GM12875 (cell line): ENCODE measurements at regions not wholly inside any gene's neighbourhood (a gene's known extent, or its start where the extent isn't known, plus 50 kb on each side); places are given as distances from the start of the nearest gene placed in this dataset.

ENCODE experiments used
- H3K4me3 ChIP-seq: one replicate; pipeline ENCODE4 v1.5.1; 2011; ENCODE audit warnings: low read depth, low read length, control low read depth
- CTCF ChIP-seq: IDR thresholded peaks from 2 replicates; pipeline ENCODE4 v1.5.1; 2011; ENCODE audit warnings: low read depth, mild to moderate bottlenecking, control low read depth, inconsistent platforms, low read length, moderate library complexity, borderline replicate concordance; ENCODE audit not compliant: insufficient read depth

GRCh38 chr3:26438981-26439884 is 183.3 kb upstream of the LRRC3B start:
- no peak overlapping the region for H3K4me3 ChIP-seq
- TF ChIP-seq CTCF = no peak

- TF ChIP-seq CTCF = no peak
- no peak overlapping the region for H3K4me3 ChIP-seq
These were observed 172.6 kb upstream of the LRRC3B start for GRCh38 chr3:26449996-26450395.

GRCh38 chr3:26452363-26452762 is 170.2 kb upstream of the LRRC3B start:
- TF ChIP-seq CTCF = no peak
- no peak overlapping the region for H3K4me3 ChIP-seq

GRCh38 chr3:26460985-26461384 is 161.6 kb upstream of the LRRC3B start:
- H3K4me3 ChIP-seq = no peak overlapping the region
- TF ChIP-seq CTCF = no peak

- no peak for TF ChIP-seq CTCF
- no peak overlapping the region for H3K4me3 ChIP-seq
These were observed 150.2 kb upstream of the LRRC3B start for GRCh38 chr3:26472345-26472744.

GRCh38 chr3:26474706-26475105 is 147.9 kb upstream of the LRRC3B start:
- no peak for TF ChIP-seq CTCF

GRCh38 chr3:26480377-26480776 is 142.2 kb upstream of the LRRC3B start:
- TF ChIP-seq CTCF = no peak
- no peak overlapping the region for H3K4me3 ChIP-seq

More at GRCh38 chr3:26474706-26475105, 147.9 kb upstream of the LRRC3B start:
- H3K4me3 ChIP-seq = no peak overlapping the region
